HCT116 (cell line): ENCODE measurements at regions not wholly inside any gene's neighbourhood (a gene's known extent, or its start where the extent isn't known, plus 50 kb on each side); places are given as distances from the start of the nearest gene placed in this dataset.

Source experiments
- ATAC-seq: fragments of 200-7000 bp; cut with Tn5 transposase; 2 replicates; pipeline ENCODE4 v1.9.1; 2020; ENCODE audit warnings: mild to moderate bottlenecking, moderate library complexity
- BruUV-seq: library from RNA; stranded (reverse); fragments of 400-500 nt; replicated peaks from 2 replicates; lab custom pipeline; 2021; lab: Mats Ljungman, UMichigan
- CTCF ChIA-PET: fragments of 300-600 bp; sonication (Branson Sonifier 250); formaldehyde crosslinking; loops from one replicate; lab custom pipeline; 2021; ENCODE audit warnings: antibody characterized with exemption; lab: Charles Lee
- POLR2A ChIA-PET: fragments of 300-600, 350-600 bp; sonication (Branson Sonifier 250); formaldehyde crosslinking; loops from one replicate; lab custom pipeline; 2021; ENCODE audit warnings: antibody characterized with exemption; lab: Charles Lee
- RAD21 ChIA-PET, 2 experiments: fragments of 300-600 bp; sonication (Branson Sonifier 250); formaldehyde crosslinking; loops; one replicate each; lab custom pipeline; 2023; ENCODE audit warnings: low total read pairs in 2 of 2; ENCODE audit not compliant: uncharacterized antibody in 2 of 2, unreplicated experiment in 2 of 2, low non-redundant PET in 1 of 2; lab: Charles Lee
- DNase-seq: peaks from one replicate; pipeline ENCODE4 v3.0.0-alpha.2; 2010; ENCODE audit warnings: low read depth, low spot score
- H2AFZ ChIP-seq: fragments of 200-600 bp; shearing (Covaris generic), sonication (generic); 2 replicates; pipeline ENCODE4 v1.6.1; 2017; ENCODE audit warnings: low read depth, mixed run types, mixed read lengths, antibody characterized with exemption, low read length; ENCODE audit not compliant: poor library complexity, severe bottlenecking
- H3K27ac ChIP-seq: 2 replicates; pipeline ENCODE4 v1.5.1; 2012; ENCODE audit warnings: low read depth, low read length
- H3K27me3 ChIP-seq: fragments of 200-600 bp; sonication (generic); 2 replicates; pipeline ENCODE4 v1.6.1; 2016; ENCODE audit warnings: mixed run types, low read length, mixed read lengths; ENCODE audit not compliant: insufficient read depth
- H3K36me3 ChIP-seq, 2 experiments: fragments of 200-500 bp in 1 of 2; fragments of 200-600 bp in 1 of 2; sonication (Bioruptor generic) in 1 of 2; sonication (generic) in 1 of 2; 2 replicates each; pipeline versions ENCODE4 v1.5.1 to v1.6.1; 2014 to 2016; ENCODE audit warnings: low read length in 2 of 2, inconsistent platforms in 1 of 2, mixed read lengths in 1 of 2, mixed run types in 1 of 2; ENCODE audit not compliant: insufficient read depth in 2 of 2, control insufficient read depth in 1 of 2
- H3K4me1 ChIP-seq, 2 experiments: fragments of 200-600 bp in 1 of 2; sonication (generic) in 1 of 2; 2 replicates each; pipeline versions ENCODE4 v1.5.1 to v1.6.1; 2012 to 2017; ENCODE audit warnings: low read length in 2 of 2, inconsistent platforms in 1 of 2, mild to moderate bottlenecking in 1 of 2, mixed read lengths in 1 of 2, mixed run types in 1 of 2, moderate library complexity in 1 of 2; ENCODE audit not compliant: insufficient read depth in 2 of 2, control insufficient read depth in 1 of 2
- H3K4me2 ChIP-seq: fragments of 200-600 bp; sonication (generic); 2 replicates; pipeline ENCODE4 v1.6.1; 2017; ENCODE audit warnings: mixed run types, low read length, mixed read lengths
- H3K4me3 ChIP-seq, 2 experiments: fragments of 200-600 bp in 1 of 2; sonication (generic) in 1 of 2; replicated peaks in 1 of 2; 2 replicates each; pipeline ENCODE4 v1.5.1; 2011 to 2016; ENCODE audit warnings: low read length in 2 of 2, control low read depth in 1 of 2, low read depth in 1 of 2, mild to moderate bottlenecking in 1 of 2, mixed read lengths in 1 of 2, mixed run types in 1 of 2
- H3K79me2 ChIP-seq: fragments of 200-600 bp; sonication (generic); 2 replicates; pipeline ENCODE4 v1.6.1; 2017; ENCODE audit warnings: mild to moderate bottlenecking, mixed run types, low read length, moderate library complexity, mixed read lengths; ENCODE audit not compliant: insufficient read depth
- H3K9ac ChIP-seq: fragments of 200-600 bp; sonication (generic); 2 replicates; pipeline ENCODE4 v1.6.1; 2016; ENCODE audit warnings: low read length, mixed read lengths
- H3K9me2 ChIP-seq: fragments of 200-600 bp; sonication (generic), shearing (Covaris generic); 2 replicates; pipeline ENCODE4 v1.6.1; 2017; ENCODE audit warnings: mixed run types, mild to moderate bottlenecking, moderate library complexity; ENCODE audit not compliant: insufficient read depth
- H3K9me3 ChIP-seq, 2 experiments: fragments of 200-500 bp in 1 of 2; fragments of 200-600 bp in 1 of 2; sonication (Bioruptor generic) in 1 of 2; sonication (generic) in 1 of 2; 2 replicates each; pipeline ENCODE4 v1.6.1; 2014 to 2017; ENCODE audit warnings: low read length in 2 of 2, mixed read lengths in 2 of 2, inconsistent platforms in 1 of 2, low read depth in 1 of 2, mild to moderate bottlenecking in 1 of 2, mixed run types in 1 of 2, moderate library complexity in 1 of 2; ENCODE audit not compliant: control insufficient read depth in 1 of 2, insufficient read depth in 1 of 2
- H4K20me1 ChIP-seq: fragments of 200-600 bp; sonication (generic), shearing (Covaris generic); 2 replicates; pipeline ENCODE4 v1.6.1; 2017; ENCODE audit warnings: mixed run types, mild to moderate bottlenecking, moderate library complexity; ENCODE audit not compliant: insufficient read depth
- CBX3 ChIP-seq: IDR thresholded peaks from 2 replicates; pipeline ENCODE4 v1.6.1; 2012; ENCODE audit warnings: low read depth
- CEBPB ChIP-seq: IDR thresholded peaks from 2 replicates; pipeline ENCODE4 v1.6.1; 2012; ENCODE audit warnings: low read depth
- ELF1 ChIP-seq: IDR thresholded peaks from 2 replicates; pipeline ENCODE4 v1.6.1; 2012; ENCODE audit warnings: low read depth, borderline replicate concordance
- EZH2 ChIP-seq: fragments of 200-600 bp; sonication (generic); IDR thresholded peaks from 2 replicates; pipeline ENCODE4 v1.6.1; 2017; ENCODE audit warnings: antibody characterized with exemption, mixed run types
- JUND ChIP-seq: IDR thresholded peaks from 2 replicates; pipeline ENCODE4 v1.6.1; 2012
- POLR2AphosphoS5 ChIP-seq: IDR thresholded peaks from 2 replicates; pipeline ENCODE4 v1.6.1; 2011; ENCODE audit warnings: mild to moderate bottlenecking, low read depth, low read length, moderate library complexity
- RAD21 ChIP-seq: IDR thresholded peaks from 2 replicates; pipeline ENCODE4 v1.6.1; 2012; ENCODE audit warnings: low read depth, mild to moderate bottlenecking
- REST ChIP-seq: IDR thresholded peaks from 2 replicates; pipeline ENCODE4 v1.6.1; 2012; ENCODE audit warnings: low read depth
- SIN3A ChIP-seq: IDR thresholded peaks from 2 replicates; pipeline ENCODE4 v1.6.1; 2012; ENCODE audit warnings: low read depth
- SP1 ChIP-seq: IDR thresholded peaks from 2 replicates; pipeline ENCODE4 v1.6.1; 2012; ENCODE audit warnings: low read depth
- SRF ChIP-seq: IDR thresholded peaks from 2 replicates; pipeline ENCODE4 v1.6.1; 2012; ENCODE audit warnings: low read depth
- TCF7L2 ChIP-seq: IDR thresholded peaks from 2 replicates; pipeline ENCODE4 v1.7.0; 2011; ENCODE audit warnings: borderline replicate concordance, inconsistent platforms; ENCODE audit not compliant: insufficient read depth, insufficient read length; ENCODE audit errors: extremely low read depth
- ZFX ChIP-seq: fragments of 450-650 bp; IDR thresholded peaks from 2 replicates; pipeline ENCODE4 v1.6.1; 2017
- intact Hi-C: fragments of 100-400 bp; cut with micrococcal nuclease; formaldehyde crosslinking; loops from 2 replicates; pipeline ENCODE4 v1.10.0; 2022
- TF ChIP-seq, protein P1 (sequence below): IDR thresholded peaks from 2 replicates; pipeline ENCODE4 v1.6.1; 2012
- TF ChIP-seq, protein P2 (sequence below): IDR thresholded peaks from 2 replicates; pipeline ENCODE4 v1.6.1; 2012

GRCh38 chr4:18626366-18626765, 604.8 kb upstream of the LCORL start:
- Histone ChIP-seq H3K4me2 (no peak overlapping the region), H3K36me3 (no peaks in the 10 kb centered on the region), H3K9ac (no peak overlapping the region), H3K4me1 (no peaks in the 10 kb centered on the region), H3K9me3 (no peaks in the 10 kb centered on the region), H3K79me2 (no peaks in the 10 kb centered on the region), H3K9me2 (no peaks in the 10 kb centered on the region; the same call in 1 of the 2 replicates), H4K20me1 (no peaks in the 10 kb centered on the region), H3K27me3 (no peaks in the 10 kb centered on the region; the same call in 1 of the 2 replicates), H3K4me3 (no peak overlapping the region), H2AFZ (no peak overlapping the region), H3K27ac (no peak overlapping the region)
- no TSS peak for BruUV-seq
- ChIA-PET RAD21 (no interaction called here), CTCF (no interaction called here), POLR2A (no interaction called here)
- ATAC-seq (no peak), DNase-seq (no peak)
- intact Hi-C loops: no loop called here
- TF ChIP-seq, protein P1, sequence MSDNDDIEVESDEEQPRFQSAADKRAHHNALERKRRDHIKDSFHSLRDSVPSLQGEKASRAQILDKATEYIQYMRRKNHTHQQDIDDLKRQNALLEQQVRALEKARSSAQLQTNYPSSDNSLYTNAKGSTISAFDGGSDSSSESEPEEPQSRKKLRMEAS: no peak
- TF ChIP-seq EZH2: no peak
- TF ChIP-seq, protein P2, sequence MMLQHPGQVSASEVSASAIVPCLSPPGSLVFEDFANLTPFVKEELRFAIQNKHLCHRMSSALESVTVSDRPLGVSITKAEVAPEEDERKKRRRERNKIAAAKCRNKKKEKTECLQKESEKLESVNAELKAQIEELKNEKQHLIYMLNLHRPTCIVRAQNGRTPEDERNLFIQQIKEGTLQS: no peak
- no peak for TF ChIP-seq SP1
- TF ChIP-seq POLR2AphosphoS5: no peak

DNA sequence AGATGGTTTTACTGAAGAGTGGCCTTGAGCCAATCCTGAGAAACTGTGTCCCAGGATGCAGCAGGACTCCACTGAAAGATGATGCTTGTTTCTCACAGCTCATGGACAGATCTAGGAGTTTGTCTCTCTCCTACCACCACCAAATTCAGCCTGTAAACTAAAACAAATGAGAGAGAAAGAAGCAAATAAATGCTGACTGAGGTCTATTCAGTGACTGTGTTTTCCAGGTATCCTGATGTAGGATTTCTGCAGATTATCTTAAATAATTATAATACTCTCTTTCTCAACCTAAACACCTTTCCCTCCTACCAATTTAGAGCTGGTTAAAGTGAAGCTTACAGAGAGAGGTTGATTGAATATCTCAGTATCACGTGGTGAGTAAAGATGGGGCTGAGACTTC, 599.6 kb upstream of the LCORL start:
- Histone ChIP-seq H3K4me2 (no peak overlapping the region), H3K9me2 (no peaks in the 10 kb centered on the region; the same call in 1 of the 2 replicates), H4K20me1 (no peaks in the 10 kb centered on the region), H3K27ac (no peak overlapping the region), H3K36me3 (no peaks in the 10 kb centered on the region), H2AFZ (no peak overlapping the region), H3K9me3 (no peaks in the 10 kb centered on the region), H3K27me3 (no peaks in the 10 kb centered on the region; the same call in 1 of the 2 replicates), H3K79me2 (no peaks in the 10 kb centered on the region), H3K4me1 (no peaks in the 10 kb centered on the region), H3K4me3 (no peak overlapping the region), H3K9ac (no peak overlapping the region)
- CTCF ChIA-PET: no interaction called here
- TF ChIP-seq ZFX (no peak), CEBPB (no peak), SRF (no peak), REST (no peak), ELF1 (no peak), RAD21 (no peak), TCF7L2 (no peak), SIN3A (no peak), JUND (no peak), CBX3 (no peak)
- TF ChIP-seq, protein P1: no peak
- DNase-seq (no peak), ATAC-seq (no peak)
- no TSS peak for BruUV-seq
- POLR2A ChIA-PET: no interaction called here
- intact Hi-C loops: no loop called here
- RAD21 ChIA-PET: no interaction called here
